PC-9 (cell line): ENCODE measurements at regions not wholly inside any gene's neighbourhood (a gene's known extent, or its start where the extent isn't known, plus 50 kb on each side); places are given as distances from the start of the nearest gene placed in this dataset.

Source experiments
- BruUV-seq: library from RNA; stranded (reverse); fragments of 400-500 nt; replicated peaks from 2 replicates; lab custom pipeline; 2021; lab: Mats Ljungman, UMichigan
- CTCF ChIA-PET: fragments of 300-600 bp; sonication (Branson Sonifier 250); formaldehyde crosslinking; loops from one replicate; lab custom pipeline; 2022; ENCODE audit warnings: antibody characterized with exemption; lab: Charles Lee
- POLR2A ChIA-PET: fragments of 300-600 bp; sonication (Branson Sonifier 250); formaldehyde crosslinking; loops from one replicate; lab custom pipeline; 2022; ENCODE audit warnings: antibody characterized with exemption; ENCODE audit not compliant: unreplicated experiment; lab: Charles Lee
- DNase-seq, 2 experiments: peaks; one replicate each; pipeline versions ENCODE4 v3.0.0 to v3.0.0-alpha.2; 2015 to 2022; ENCODE audit warnings: mixed read lengths in 1 of 2
- H2AFZ ChIP-seq: fragments of 200-600 bp; sonication (generic); 2 replicates; pipeline ENCODE4 v1.8.1; 2017; ENCODE audit warnings: antibody characterized with exemption
- H3F3A ChIP-seq: fragments of 200-600 bp; sonication (generic); 2 replicates; pipeline ENCODE4 v1.8.1; 2017; ENCODE audit warnings: antibody characterized with exemption, mild to moderate bottlenecking, low read depth; ENCODE audit not compliant: insufficient read depth
- H3K27ac ChIP-seq: fragments of 200-600 bp; sonication (generic); 2 replicates; pipeline ENCODE4 v1.6.1; 2016; ENCODE audit warnings: mixed run types
- H3K27me3 ChIP-seq: fragments of 200-600 bp; sonication (generic); 2 replicates; pipeline ENCODE4 v1.6.1; 2016; ENCODE audit warnings: low read depth, mixed run types; ENCODE audit not compliant: insufficient read depth
- H3K36me3 ChIP-seq: fragments of 200-600 bp; sonication (generic); 2 replicates; pipeline ENCODE4 v1.6.1; 2016; ENCODE audit warnings: low read depth, mixed run types
- H3K4me1 ChIP-seq: fragments of 200-600 bp; sonication (generic); replicated peaks from 2 replicates; pipeline ENCODE4 v1.6.1; 2016; ENCODE audit warnings: mixed run types; ENCODE audit not compliant: insufficient read depth
- H3K4me2 ChIP-seq: fragments of 200-600 bp; sonication (generic); 2 replicates; pipeline ENCODE4 v1.6.1; 2017; ENCODE audit warnings: mixed run types
- H3K4me3 ChIP-seq: fragments of 200-600 bp; sonication (generic); 2 replicates; pipeline ENCODE4 v1.6.1; 2016; ENCODE audit warnings: mixed run types
- H3K79me2 ChIP-seq: fragments of 200-600 bp; sonication (generic); 2 replicates; pipeline ENCODE4 v1.6.1; 2017; ENCODE audit warnings: low read depth, mixed run types
- H3K9me2 ChIP-seq: fragments of 200-600 bp; sonication (generic); 2 replicates; pipeline ENCODE4 v1.8.1; 2017; ENCODE audit warnings: mild to moderate bottlenecking; ENCODE audit not compliant: insufficient read depth
- H3K9me3 ChIP-seq: fragments of 200-600 bp; sonication (generic); 2 replicates; pipeline ENCODE4 v1.8.1; 2016; ENCODE audit warnings: low read depth; ENCODE audit not compliant: insufficient read depth
- H4K20me1 ChIP-seq: fragments of 200-600 bp; sonication (generic); 2 replicates; pipeline ENCODE4 v1.8.1; 2017; ENCODE audit not compliant: insufficient read depth
- CTCF ChIP-seq: fragments of 200-600 bp; sonication (generic); conservative IDR thresholded peaks from 2 replicates; pipeline ENCODE4 v1.6.1; 2017; ENCODE audit warnings: mixed run types, antibody characterized with exemption, mild to moderate bottlenecking, moderate library complexity
- EZH2 ChIP-seq: fragments of 200-600 bp; sonication (generic); IDR thresholded peaks from 2 replicates; pipeline ENCODE4 v1.8.0; 2017; ENCODE audit warnings: antibody characterized with exemption, low read depth
- intact Hi-C: fragments of 100-400 bp; cut with micrococcal nuclease; formaldehyde crosslinking; loops from one replicate; pipeline ENCODE4 v1.10.0; 2022; ENCODE audit not compliant: unreplicated experiment

DNA sequence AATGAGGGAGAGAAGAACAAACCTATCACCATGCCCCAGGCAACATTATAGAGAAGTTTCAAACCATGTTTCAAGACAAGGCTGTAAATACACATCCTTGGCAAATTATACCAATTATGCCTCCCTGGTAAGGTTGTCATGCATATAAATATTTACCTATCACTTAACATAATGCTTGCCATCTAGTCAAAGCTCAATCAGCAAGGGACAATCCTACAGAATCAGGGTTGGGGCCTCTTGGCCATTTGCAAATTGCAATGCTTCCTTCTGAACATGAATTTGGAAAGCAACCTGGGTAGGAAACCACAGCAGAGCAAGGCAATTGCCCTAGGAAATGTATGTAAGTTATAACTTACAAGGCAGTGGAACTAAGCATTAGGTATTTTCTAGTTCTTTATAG is 907.2 kb upstream of the CDH2 start:
- Histone ChIP-seq H2AFZ (no peak overlapping the region), H3F3A (no peaks in the 10 kb centered on the region), H3K79me2 (no peaks in the 10 kb centered on the region), H3K9me3 (no peaks in the 10 kb centered on the region), H3K36me3 (no peaks in the 10 kb centered on the region), H3K27me3 (no peaks in the 10 kb centered on the region), H3K4me1 (no peaks in the 10 kb centered on the region), H4K20me1 (no peaks in the 10 kb centered on the region), H3K4me3 (no peak overlapping the region), H3K4me2 (no peak overlapping the region), H3K27ac (no peak overlapping the region), H3K9me2 (no peaks in the 10 kb centered on the region)
- BruUV-seq, result no TSS peak
- intact Hi-C loops, result no loop called here
- POLR2A ChIA-PET, result no interaction called here
- CTCF ChIA-PET, result no interaction called here
- TF ChIP-seq CTCF (no peak), EZH2 (no peak)
- no peak for DNase-seq

GRCh38 chr18:29083545-29083944 is 906.6 kb upstream of the CDH2 start:
- H3K27me3 ChIP-seq, result no peaks in the 10 kb centered on the region
- no peak overlapping the region for H3K4me2 ChIP-seq
- DNase-seq, result no peak
- no peaks in the 10 kb centered on the region for H3K4me1 ChIP-seq
- no peak overlapping the region for H3K27ac ChIP-seq
- intact Hi-C loops, result no loop called here
- H4K20me1 ChIP-seq, result no peaks in the 10 kb centered on the region
- BruUV-seq, result no TSS peak
- no peaks in the 10 kb centered on the region for H3K9me3 ChIP-seq
- no peaks in the 10 kb centered on the region for H3K79me2 ChIP-seq
- H3K4me3 ChIP-seq, result no peak overlapping the region
- H3K9me2 ChIP-seq, result no peaks in the 10 kb centered on the region
- POLR2A ChIA-PET, result no interaction called here
- 0 out of 2 replicates have a peak overlapping the region, but pooled peaks have one; percentile 16 for H2AFZ ChIP-seq
- H3F3A ChIP-seq, result no peaks in the 10 kb centered on the region
- TF ChIP-seq EZH2 (no peak), CTCF (no peak)
- H3K36me3 ChIP-seq, result no peaks in the 10 kb centered on the region
- CTCF ChIA-PET, result no interaction called here

- ChIA-PET CTCF (no interaction called here), POLR2A (no interaction called here)
- H3K4me3 ChIP-seq, result no peak overlapping the region
- no peaks in the 10 kb centered on the region for H3K4me1 ChIP-seq
- no peaks in the 10 kb centered on the region for H3K36me3 ChIP-seq
- H3K9me2 ChIP-seq, result no peaks in the 10 kb centered on the region
- H3F3A ChIP-seq, result no peaks in the 10 kb centered on the region
- H3K79me2 ChIP-seq, result no peaks in the 10 kb centered on the region
- H4K20me1 ChIP-seq, result no peaks in the 10 kb centered on the region
- DNase-seq, result no peak
- H3K9me3 ChIP-seq, result no peaks in the 10 kb centered on the region
- TF ChIP-seq CTCF (no peak), EZH2 (no peak)
- no TSS peak for BruUV-seq
- no peaks in the 10 kb centered on the region for H3K27me3 ChIP-seq
- H3K27ac ChIP-seq, result no peak overlapping the region
- H2AFZ ChIP-seq, result no peak overlapping the region
- no peak overlapping the region for H3K4me2 ChIP-seq
- intact Hi-C loops, result no loop called here
Measured at GRCh38 chr18:29080946-29081345, 904.0 kb upstream of the CDH2 start.
